ENCODE measurements at regions not wholly inside any gene's neighbourhood (a gene's known extent, or its start where the extent isn't known, plus 50 kb on each side); places are given as distances from the start of the nearest gene placed in this dataset.

DNA sequence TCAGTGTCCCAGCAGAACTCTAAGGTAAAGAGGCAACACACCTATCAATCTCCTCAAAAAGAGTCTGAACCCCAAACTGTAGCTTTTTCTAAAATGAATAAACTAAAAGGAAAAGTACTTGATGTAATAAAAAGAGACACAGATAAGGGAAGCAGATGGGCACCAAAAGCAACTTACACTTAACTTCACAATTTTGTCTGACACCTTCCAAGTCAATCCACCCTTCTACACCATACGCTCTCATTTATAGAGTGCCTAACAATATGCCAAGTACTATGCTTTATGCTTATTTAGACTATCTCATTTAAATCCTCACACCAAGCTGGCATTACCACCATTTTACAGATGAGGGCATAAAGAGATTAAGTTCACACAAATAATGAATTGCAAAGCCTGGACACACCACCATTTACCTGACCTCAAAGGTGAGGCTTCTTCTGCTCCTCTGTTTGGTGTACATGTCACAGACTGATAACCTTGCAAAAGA lies 90.6 kb upstream of the DST start:
- H3K4me2 ChIP-seq, result no peak overlapping the region
- H3K27ac ChIP-seq (ENCODE audit: low read depth), result no peak overlapping the region
- H3K4me1 ChIP-seq (ENCODE audit: insufficient read depth), result peaks cover 8% of the 10 kb centered on the region
- Mint-ChIP-seq H3K4me1 (peaks cover 14% of the 10 kb centered on the region), H3K4me3 (no peak overlapping the region), H3K36me3 (ENCODE audit: low read depth) (peaks cover 4% of the 10 kb centered on the region; the same call in 1 of the 3 replicates), H3K27ac (no peak overlapping the region), H3K9me3 (no peaks in the 10 kb centered on the region), H3K27me3 (ENCODE audit: insufficient read depth, low read depth, poor library complexity) (no peaks in the 10 kb centered on the region)
- no peaks in the 10 kb centered on the region for H3F3A ChIP-seq (replicated peaks; ENCODE audit: low read depth)
- H3K9me2 ChIP-seq (ENCODE audit: insufficient read depth), result no peaks in the 10 kb centered on the region
- H3K79me2 ChIP-seq (replicated peaks; ENCODE audit: insufficient read depth), result peaks cover 82% of the 10 kb centered on the region
- no peaks in the 10 kb centered on the region for H3K36me3 ChIP-seq (ENCODE audit: insufficient read depth)
- ATAC-seq (no peak), DNase-seq (ENCODE audit: low spot score) (no peak)
- no peak overlapping the region for H3K4me3 ChIP-seq
- H2AFZ ChIP-seq, result no peak overlapping the region
- no peaks in the 10 kb centered on the region for H3K27me3 ChIP-seq (ENCODE audit: insufficient read depth)
- no peak for TF ChIP-seq CREB1 (CRISPR knock-in tag; IDR thresholded peaks at IDR 0.05; ENCODE audit: low read depth)
- TF ChIP-seq ZNF114 (CRISPR knock-in tag; IDR thresholded peaks at IDR 0.05), result no peak
- TF ChIP-seq, protein P1, sequence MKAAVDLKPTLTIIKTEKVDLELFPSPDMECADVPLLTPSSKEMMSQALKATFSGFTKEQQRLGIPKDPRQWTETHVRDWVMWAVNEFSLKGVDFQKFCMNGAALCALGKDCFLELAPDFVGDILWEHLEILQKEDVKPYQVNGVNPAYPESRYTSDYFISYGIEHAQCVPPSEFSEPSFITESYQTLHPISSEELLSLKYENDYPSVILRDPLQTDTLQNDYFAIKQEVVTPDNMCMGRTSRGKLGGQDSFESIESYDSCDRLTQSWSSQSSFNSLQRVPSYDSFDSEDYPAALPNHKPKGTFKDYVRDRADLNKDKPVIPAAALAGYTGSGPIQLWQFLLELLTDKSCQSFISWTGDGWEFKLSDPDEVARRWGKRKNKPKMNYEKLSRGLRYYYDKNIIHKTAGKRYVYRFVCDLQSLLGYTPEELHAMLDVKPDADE (IDR thresholded peaks at IDR 0.05), result no peak
- TF ChIP-seq CTCF (conservative IDR thresholded peaks at IDR 0.05; ENCODE audit: low read depth in 2 of 2), result no peak
- TF ChIP-seq, protein P2, sequence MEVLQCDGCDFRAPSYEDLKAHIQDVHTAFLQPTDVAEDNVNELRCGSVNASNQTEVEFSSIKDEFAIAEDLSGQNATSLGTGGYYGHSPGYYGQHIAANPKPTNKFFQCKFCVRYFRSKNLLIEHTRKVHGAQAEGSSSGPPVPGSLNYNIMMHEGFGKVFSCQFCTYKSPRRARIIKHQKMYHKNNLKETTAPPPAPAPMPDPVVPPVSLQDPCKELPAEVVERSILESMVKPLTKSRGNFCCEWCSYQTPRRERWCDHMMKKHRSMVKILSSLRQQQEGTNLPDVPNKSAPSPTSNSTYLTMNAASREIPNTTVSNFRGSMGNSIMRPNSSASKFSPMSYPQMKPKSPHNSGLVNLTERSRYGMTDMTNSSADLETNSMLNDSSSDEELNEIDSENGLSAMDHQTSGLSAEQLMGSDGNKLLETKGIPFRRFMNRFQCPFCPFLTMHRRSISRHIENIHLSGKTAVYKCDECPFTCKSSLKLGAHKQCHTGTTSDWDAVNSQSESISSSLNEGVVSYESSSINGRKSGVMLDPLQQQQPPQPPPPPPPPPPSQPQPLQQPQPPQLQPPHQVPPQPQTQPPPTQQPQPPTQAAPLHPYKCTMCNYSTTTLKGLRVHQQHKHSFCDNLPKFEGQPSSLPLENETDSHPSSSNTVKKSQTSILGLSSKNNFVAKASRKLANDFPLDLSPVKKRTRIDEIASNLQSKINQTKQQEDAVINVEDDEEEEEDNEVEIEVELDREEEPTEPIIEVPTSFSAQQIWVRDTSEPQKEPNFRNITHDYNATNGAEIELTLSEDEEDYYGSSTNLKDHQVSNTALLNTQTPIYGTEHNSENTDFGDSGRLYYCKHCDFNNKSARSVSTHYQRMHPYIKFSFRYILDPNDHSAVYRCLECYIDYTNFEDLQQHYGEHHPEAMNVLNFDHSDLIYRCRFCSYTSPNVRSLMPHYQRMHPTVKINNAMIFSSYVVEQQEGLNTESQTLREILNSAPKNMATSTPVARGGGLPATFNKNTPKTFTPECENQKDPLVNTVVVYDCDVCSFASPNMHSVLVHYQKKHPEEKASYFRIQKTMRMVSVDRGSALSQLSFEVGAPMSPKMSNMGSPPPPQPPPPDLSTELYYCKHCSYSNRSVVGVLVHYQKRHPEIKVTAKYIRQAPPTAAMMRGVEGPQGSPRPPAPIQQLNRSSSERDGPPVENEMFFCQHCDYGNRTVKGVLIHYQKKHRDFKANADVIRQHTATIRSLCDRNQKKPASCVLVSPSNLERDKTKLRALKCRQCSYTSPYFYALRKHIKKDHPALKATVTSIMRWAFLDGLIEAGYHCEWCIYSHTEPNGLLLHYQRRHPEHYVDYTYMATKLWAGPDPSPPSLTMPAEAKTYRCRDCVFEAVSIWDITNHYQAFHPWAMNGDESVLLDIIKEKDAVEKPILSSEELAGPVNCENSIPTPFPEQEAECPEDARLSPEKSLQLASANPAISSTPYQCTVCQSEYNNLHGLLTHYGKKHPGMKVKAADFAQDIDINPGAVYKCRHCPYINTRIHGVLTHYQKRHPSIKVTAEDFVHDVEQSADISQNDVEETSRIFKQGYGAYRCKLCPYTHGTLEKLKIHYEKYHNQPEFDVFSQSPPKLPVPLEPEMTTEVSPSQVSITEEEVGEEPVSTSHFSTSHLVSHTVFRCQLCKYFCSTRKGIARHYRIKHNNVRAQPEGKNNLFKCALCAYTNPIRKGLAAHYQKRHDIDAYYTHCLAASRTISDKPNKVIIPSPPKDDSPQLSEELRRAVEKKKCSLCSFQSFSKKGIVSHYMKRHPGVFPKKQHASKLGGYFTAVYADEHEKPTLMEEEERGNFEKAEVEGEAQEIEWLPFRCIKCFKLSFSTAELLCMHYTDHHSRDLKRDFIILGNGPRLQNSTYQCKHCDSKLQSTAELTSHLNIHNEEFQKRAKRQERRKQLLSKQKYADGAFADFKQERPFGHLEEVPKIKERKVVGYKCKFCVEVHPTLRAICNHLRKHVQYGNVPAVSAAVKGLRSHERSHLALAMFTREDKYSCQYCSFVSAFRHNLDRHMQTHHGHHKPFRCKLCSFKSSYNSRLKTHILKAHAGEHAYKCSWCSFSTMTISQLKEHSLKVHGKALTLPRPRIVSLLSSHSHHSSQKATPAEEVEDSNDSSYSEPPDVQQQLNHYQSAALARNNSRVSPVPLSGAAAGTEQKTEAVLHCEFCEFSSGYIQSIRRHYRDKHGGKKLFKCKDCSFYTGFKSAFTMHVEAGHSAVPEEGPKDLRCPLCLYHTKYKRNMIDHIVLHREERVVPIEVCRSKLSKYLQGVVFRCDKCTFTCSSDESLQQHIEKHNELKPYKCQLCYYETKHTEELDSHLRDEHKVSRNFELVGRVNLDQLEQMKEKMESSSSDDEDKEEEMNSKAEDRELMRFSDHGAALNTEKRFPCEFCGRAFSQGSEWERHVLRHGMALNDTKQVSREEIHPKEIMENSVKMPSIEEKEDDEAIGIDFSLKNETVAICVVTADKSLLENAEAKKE (CRISPR knock-in tag; IDR thresholded peaks at IDR 0.05), result no peak
- TF ChIP-seq, protein P3, sequence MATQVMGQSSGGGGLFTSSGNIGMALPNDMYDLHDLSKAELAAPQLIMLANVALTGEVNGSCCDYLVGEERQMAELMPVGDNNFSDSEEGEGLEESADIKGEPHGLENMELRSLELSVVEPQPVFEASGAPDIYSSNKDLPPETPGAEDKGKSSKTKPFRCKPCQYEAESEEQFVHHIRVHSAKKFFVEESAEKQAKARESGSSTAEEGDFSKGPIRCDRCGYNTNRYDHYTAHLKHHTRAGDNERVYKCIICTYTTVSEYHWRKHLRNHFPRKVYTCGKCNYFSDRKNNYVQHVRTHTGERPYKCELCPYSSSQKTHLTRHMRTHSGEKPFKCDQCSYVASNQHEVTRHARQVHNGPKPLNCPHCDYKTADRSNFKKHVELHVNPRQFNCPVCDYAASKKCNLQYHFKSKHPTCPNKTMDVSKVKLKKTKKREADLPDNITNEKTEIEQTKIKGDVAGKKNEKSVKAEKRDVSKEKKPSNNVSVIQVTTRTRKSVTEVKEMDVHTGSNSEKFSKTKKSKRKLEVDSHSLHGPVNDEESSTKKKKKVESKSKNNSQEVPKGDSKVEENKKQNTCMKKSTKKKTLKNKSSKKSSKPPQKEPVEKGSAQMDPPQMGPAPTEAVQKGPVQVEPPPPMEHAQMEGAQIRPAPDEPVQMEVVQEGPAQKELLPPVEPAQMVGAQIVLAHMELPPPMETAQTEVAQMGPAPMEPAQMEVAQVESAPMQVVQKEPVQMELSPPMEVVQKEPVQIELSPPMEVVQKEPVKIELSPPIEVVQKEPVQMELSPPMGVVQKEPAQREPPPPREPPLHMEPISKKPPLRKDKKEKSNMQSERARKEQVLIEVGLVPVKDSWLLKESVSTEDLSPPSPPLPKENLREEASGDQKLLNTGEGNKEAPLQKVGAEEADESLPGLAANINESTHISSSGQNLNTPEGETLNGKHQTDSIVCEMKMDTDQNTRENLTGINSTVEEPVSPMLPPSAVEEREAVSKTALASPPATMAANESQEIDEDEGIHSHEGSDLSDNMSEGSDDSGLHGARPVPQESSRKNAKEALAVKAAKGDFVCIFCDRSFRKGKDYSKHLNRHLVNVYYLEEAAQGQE (IDR thresholded peaks at IDR 0.05; ENCODE audit: unreplicated experiment), result no peak
- TF ChIP-seq EZH2phosphoT487 (IDR thresholded peaks at IDR 0.05; ENCODE audit: unreplicated experiment), result no peak
- no peaks in the 10 kb centered on the region for H4K20me1 ChIP-seq (replicated peaks; ENCODE audit: insufficient read depth)

All from GM23338 (cell line).